T-helper 1 cell (primary cell): ENCODE measurements at regions not wholly inside any gene's neighbourhood (a gene's known extent, or its start where the extent isn't known, plus 50 kb on each side); places are given as distances from the start of the nearest gene placed in this dataset.

Source experiments
- DNase-seq, 5 donors: peaks; one replicate each; pipeline ENCODE4 v3.0.0-alpha.2; 2012 to 2020

GRCh38 chr1:220983877-220984635, 104.8 kb downstream of the HLX start:
- DNase-seq: no peak

GRCh38 chr1:220990427-220991339, 111.4 kb downstream of the HLX start:
- no peak for DNase-seq

GRCh38 chr1:220991506-220991905, 112.3 kb downstream of the HLX start:
- no peak for DNase-seq

- no peak for DNase-seq
Measured at GRCh38 chr1:220991959-220992704, 112.9 kb downstream of the HLX start.

- DNase-seq: no peak
Measured at GRCh38 chr1:220992705-220993052, 113.4 kb downstream of the HLX start.

- DNase-seq: no peak
Measured at GRCh38 chr1:220994671-220995070, 115.4 kb downstream of the HLX start.

GRCh38 chr1:220997791-220998190, 118.5 kb downstream of the HLX start:
- DNase-seq: no peak

GRCh38 chr1:220999872-221000863, 120.9 kb downstream of the HLX start:
- no peak for DNase-seq

- no peak for DNase-seq
Measured at GRCh38 chr1:221001167-221001566, 121.9 kb downstream of the HLX start.

GRCh38 chr1:221002601-221003000, 123.4 kb downstream of the HLX start:
- DNase-seq: no peak

- no peak for DNase-seq
Measured at GRCh38 chr1:221011145-221011544, 131.9 kb downstream of the HLX start.

GRCh38 chr1:221012120-221012519, 132.9 kb downstream of the HLX start:
- no peak for DNase-seq

GRCh38 chr1:221013691-221014660, 134.7 kb downstream of the HLX start:
- no peak for DNase-seq

- DNase-seq: no peak
Measured at GRCh38 chr1:221015159-221015790, 136.0 kb downstream of the HLX start.

- no peak for DNase-seq
Measured at GRCh38 chr1:221016751-221017150, 137.5 kb downstream of the HLX start.

- DNase-seq: no peak
Measured at GRCh38 chr1:221018414-221018813, 139.2 kb downstream of the HLX start.

GRCh38 chr1:221022331-221022730, 143.1 kb downstream of the HLX start:
- no peak for DNase-seq

GRCh38 chr1:221023482-221023881, 144.2 kb downstream of the HLX start:
- no peak for DNase-seq

- DNase-seq: no peak
Measured at GRCh38 chr1:221025501-221025900, 146.3 kb downstream of the HLX start.

GRCh38 chr1:221025956-221026355, 146.7 kb downstream of the HLX start:
- DNase-seq: no peak
